Nephron progenitor cell (in vitro differentiated cells): ENCODE measurements at regions not wholly inside any gene's neighbourhood (a gene's known extent, or its start where the extent isn't known, plus 50 kb on each side); places are given as distances from the start of the nearest gene placed in this dataset.

Source experiments
- DNase-seq: peaks from one replicate; pipeline ENCODE4 v3.0.0; 2021
- H3K27ac Mint-ChIP-seq: 2 replicates; pipeline ENCODE4 v1.8.0; 2021; ENCODE audit warnings: mild to moderate bottlenecking, moderate library complexity, mixed read lengths
- H3K27me3 Mint-ChIP-seq: 2 replicates; pipeline ENCODE4 v1.8.0; 2021; ENCODE audit warnings: mild to moderate bottlenecking, low read depth, mixed read lengths; ENCODE audit not compliant: poor library complexity
- H3K36me3 Mint-ChIP-seq: 2 replicates; pipeline ENCODE4 v1.8.0; 2021; ENCODE audit warnings: low read depth, mixed read lengths
- H3K4me1 Mint-ChIP-seq: 2 replicates; pipeline ENCODE4 v1.8.0; 2021; ENCODE audit warnings: mixed read lengths
- H3K4me3 Mint-ChIP-seq: 2 replicates; pipeline ENCODE4 v1.8.0; 2021; ENCODE audit warnings: mild to moderate bottlenecking, moderate library complexity, mixed read lengths
- H3K9me3 Mint-ChIP-seq: 2 replicates; pipeline ENCODE4 v1.8.0; 2021; ENCODE audit warnings: mild to moderate bottlenecking, moderate library complexity, mixed read lengths
- CTCF ChIP-seq: fragments of 200-600 bp; sonication (generic); IDR thresholded peaks from 2 replicates; pipeline ENCODE4 v1.5.0; 2021; ENCODE audit warnings: antibody characterized with exemption

- TF ChIP-seq CTCF: no peak
- no peak for DNase-seq
- H3K4me3 Mint-ChIP-seq: no peak overlapping the region
- no peak overlapping the region for H3K27ac Mint-ChIP-seq
- H3K4me1 Mint-ChIP-seq: peaks cover 58% of the 10 kb centered on the region
- H3K36me3 Mint-ChIP-seq: no peaks in the 10 kb centered on the region
- H3K9me3 Mint-ChIP-seq: peaks cover 30% of the 10 kb centered on the region
- H3K27me3 Mint-ChIP-seq: peaks cover 8% of the 10 kb centered on the region
These were observed 89.2 kb downstream of the PJA1 start for GRCh38 chrX:69076088-69076487.

GRCh38 chrX:69074726-69075125 is 90.5 kb downstream of the PJA1 start:
- Mint-ChIP-seq H3K27me3 (peaks cover 10% of the 10 kb centered on the region), H3K4me3 (no peak overlapping the region), H3K36me3 (no peaks in the 10 kb centered on the region)

GRCh38 chrX:69073721-69074120 is 91.5 kb downstream of the PJA1 start:
- Mint-ChIP-seq H3K27me3 (peaks cover 10% of the 10 kb centered on the region), H3K27ac (no peak overlapping the region), H3K36me3 (no peaks in the 10 kb centered on the region), H3K4me1 (peaks cover 42% of the 10 kb centered on the region), H3K9me3 (peaks cover 32% of the 10 kb centered on the region), H3K4me3 (no peak overlapping the region)
- TF ChIP-seq CTCF: no peak
- DNase-seq: no peak

More at GRCh38 chrX:69074726-69075125, 90.5 kb downstream of the PJA1 start:
- no peak overlapping the region for H3K27ac Mint-ChIP-seq
- no peak for DNase-seq
- peaks cover 47% of the 10 kb centered on the region for H3K4me1 Mint-ChIP-seq
- TF ChIP-seq CTCF: no peak
- peaks cover 31% of the 10 kb centered on the region for H3K9me3 Mint-ChIP-seq

GRCh38 chrX:69073241-69073640 is 92.0 kb downstream of the PJA1 start:
- H3K9me3 Mint-ChIP-seq: peaks cover 33% of the 10 kb centered on the region

GRCh38 chrX:69072486-69073006 is 92.7 kb downstream of the PJA1 start:
- Mint-ChIP-seq H3K36me3 (no peaks in the 10 kb centered on the region), H3K27ac (no peak overlapping the region), H3K9me3 (peaks cover 37% of the 10 kb centered on the region), H3K27me3 (peaks cover 13% of the 10 kb centered on the region), H3K4me1 (peaks cover 39% of the 10 kb centered on the region), H3K4me3 (no peak overlapping the region)
- no peak for TF ChIP-seq CTCF
- no peak for DNase-seq

More at GRCh38 chrX:69073241-69073640, 92.0 kb downstream of the PJA1 start:
- TF ChIP-seq CTCF: no peak
- H3K27ac Mint-ChIP-seq: no peak overlapping the region
- peaks cover 39% of the 10 kb centered on the region for H3K4me1 Mint-ChIP-seq
- peaks cover 11% of the 10 kb centered on the region for H3K27me3 Mint-ChIP-seq
- DNase-seq: no peak
- no peak overlapping the region for H3K4me3 Mint-ChIP-seq
- H3K36me3 Mint-ChIP-seq: no peaks in the 10 kb centered on the region

- peaks cover 46% of the 10 kb centered on the region for H3K4me1 Mint-ChIP-seq
- H3K27ac Mint-ChIP-seq: no peak overlapping the region
- no peak for DNase-seq
These were observed 94.2 kb downstream of the PJA1 start for GRCh38 chrX:69070949-69071650.

More at GRCh38 chrX:69070949-69071650, 94.2 kb downstream of the PJA1 start:
- Mint-ChIP-seq H3K9me3 (peaks cover 29% of the 10 kb centered on the region), H3K27me3 (peaks cover 16% of the 10 kb centered on the region), H3K36me3 (no peaks in the 10 kb centered on the region), H3K4me3 (no peak overlapping the region)
- no peak for TF ChIP-seq CTCF
